Right kidney (tissue), 1 donor: ENCODE measurements at regions not wholly inside any gene's neighbourhood (a gene's known extent, or its start where the extent isn't known, plus 50 kb on each side); places are given as distances from the start of the nearest gene placed in this dataset.
"Not testable (repeated sequence)": the region's sequence is repeated elsewhere in the genome, so short reads cannot be mapped to it uniquely, and the experiment has no call there.

ENCODE experiments used
- DNase-seq: peaks from one replicate; pipeline ENCODE4 v3.0.0-alpha.2; 2016

- DNase-seq, result no peak
These were observed 69.4 kb downstream of the TOMM20 start for GRCh38 chr1:235059221-235059620.

- no peak for DNase-seq
These were observed 69.9 kb downstream of the TOMM20 start for GRCh38 chr1:235058695-235059094.

DNA sequence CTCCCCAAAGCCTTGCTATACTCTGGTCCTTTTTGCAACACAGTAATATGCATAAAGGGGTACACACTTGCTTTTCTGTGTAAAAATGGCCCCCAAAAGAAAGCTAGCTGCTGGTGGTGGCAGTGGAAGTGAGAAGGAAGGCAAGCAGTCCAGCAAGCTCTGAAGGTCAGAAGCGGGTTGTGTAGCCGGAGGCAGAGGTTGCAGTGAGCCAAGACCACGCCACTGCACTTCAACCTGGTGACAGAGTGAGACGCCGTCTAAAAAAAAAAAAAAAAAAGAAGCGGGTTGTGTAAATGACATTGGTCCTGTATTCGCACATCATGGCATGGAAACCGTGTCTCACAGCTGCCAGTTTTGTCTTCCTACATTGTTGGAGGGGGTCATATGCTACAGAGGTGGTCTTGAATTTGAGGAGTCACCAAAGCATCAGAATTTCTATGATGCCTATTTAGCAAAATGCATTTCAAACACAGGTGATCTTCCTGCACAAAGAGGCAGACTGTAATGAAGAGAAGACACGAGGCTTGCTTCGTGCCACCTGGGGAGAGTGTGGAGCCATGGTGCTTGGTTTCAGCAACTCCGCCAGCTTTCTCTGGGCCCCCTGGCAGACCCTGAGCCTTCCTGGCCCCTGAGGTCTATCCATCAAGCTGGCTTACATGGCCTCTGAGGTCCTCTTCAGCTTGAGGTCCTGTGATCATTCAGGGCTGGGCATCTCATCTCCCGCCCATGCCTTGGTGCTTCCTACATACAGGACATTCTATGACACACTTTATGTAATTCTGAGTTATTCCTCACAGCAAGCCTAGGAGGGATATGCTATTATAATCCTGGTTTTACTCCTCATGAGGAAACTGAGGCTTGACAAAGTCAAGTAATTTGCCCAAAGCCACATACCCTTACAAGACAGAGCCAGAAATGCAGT is 71.0 kb downstream of the TOMM20 start:
- no peak for DNase-seq

GRCh38 chr1:235056937-235057336 is 71.7 kb downstream of the TOMM20 start:
- DNase-seq, result no peak

- DNase-seq, result no peak
These were observed 73.7 kb downstream of the TOMM20 start for GRCh38 chr1:235054936-235055335.

GRCh38 chr1:235054466-235054865 is 74.2 kb downstream of the TOMM20 start:
- no peak for DNase-seq

DNA sequence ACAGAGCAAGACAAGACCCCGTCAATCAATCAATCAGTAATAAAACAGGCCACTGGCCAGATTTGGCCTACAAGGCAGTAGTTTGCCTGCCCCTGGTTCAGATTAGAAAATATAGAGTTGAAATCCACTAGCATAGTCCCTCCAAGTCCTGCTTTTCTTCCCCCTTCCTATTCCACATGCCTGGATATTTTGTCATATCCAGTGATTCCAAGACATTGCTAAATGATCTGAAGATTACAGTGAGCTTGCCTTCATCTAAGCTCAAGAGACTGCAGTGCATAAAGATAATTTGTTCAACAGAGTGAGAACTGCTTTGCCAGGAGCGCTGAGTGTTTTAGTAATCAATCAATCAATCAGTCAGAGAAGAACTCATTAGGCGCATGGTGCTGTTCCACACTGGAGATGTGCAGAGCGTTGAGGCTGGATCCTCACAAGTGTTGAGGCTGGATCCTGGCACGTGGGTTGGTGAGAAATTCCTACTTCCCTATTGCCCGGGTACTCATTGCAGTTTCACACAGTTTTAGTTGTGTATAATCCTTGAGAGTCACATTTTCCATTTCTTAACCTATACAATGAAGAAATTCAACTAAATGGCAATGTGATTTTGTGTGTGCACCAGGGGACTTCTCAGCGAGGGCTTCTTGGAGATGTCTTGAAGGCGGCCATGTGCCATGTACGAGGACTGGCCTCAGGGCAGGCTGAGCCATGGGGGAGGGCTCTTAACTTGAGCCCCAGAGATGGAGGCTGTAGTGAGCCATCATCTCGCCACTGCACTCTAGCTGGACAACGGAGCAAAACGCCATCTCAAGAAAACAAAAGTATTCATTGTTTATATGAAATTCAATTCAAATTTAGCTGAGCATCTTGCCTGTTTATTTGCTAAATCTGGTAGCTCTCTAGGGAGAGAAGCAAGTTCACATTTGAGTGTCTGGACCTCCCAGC is 76.3 kb downstream of the TOMM20 start:
- DNase-seq, result no peak

GRCh38 chr1:235051521-235051920 is 77.1 kb downstream of the TOMM20 start:
- DNase-seq, result no peak

GRCh38 chr1:235050911-235051360 is 77.7 kb downstream of the TOMM20 start:
- no peak for DNase-seq

DNA sequence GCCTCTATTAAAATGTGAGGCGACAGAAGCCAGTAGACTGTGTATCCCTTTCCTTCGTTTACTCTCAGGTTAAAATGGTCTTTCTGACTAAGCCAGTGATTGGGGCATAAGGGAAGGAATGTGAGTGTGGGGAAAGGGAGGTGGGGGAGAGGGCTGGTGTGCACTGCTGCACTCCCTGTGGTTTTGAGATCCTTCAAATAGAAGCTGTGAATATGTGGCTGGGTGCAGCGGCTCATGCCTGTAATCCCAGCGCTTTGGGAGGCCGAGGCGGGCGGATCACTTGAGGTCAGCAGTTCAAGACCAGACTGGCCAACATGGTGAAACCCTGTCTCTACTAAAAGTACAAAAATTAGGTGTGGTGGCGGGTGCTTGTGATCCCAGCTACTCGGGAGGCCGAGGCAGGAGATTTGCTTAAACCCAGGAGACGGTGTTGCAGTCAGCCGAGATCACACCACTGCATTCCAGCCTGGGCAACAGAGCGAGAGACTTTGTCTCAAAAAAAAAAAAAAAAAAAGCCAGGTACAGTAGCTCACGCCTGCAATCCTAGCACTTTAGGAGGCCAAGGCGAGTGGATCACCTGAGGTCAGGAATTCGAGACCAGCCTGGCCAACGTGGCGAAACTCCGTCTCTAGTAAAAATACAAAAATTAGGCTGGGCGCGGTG is 78.8 kb downstream of the TOMM20 start:
- not testable (repeated sequence) for DNase-seq

GRCh38 chr1:235049217-235049616 is 79.4 kb downstream of the TOMM20 start:
- DNase-seq, result no peak

DNA sequence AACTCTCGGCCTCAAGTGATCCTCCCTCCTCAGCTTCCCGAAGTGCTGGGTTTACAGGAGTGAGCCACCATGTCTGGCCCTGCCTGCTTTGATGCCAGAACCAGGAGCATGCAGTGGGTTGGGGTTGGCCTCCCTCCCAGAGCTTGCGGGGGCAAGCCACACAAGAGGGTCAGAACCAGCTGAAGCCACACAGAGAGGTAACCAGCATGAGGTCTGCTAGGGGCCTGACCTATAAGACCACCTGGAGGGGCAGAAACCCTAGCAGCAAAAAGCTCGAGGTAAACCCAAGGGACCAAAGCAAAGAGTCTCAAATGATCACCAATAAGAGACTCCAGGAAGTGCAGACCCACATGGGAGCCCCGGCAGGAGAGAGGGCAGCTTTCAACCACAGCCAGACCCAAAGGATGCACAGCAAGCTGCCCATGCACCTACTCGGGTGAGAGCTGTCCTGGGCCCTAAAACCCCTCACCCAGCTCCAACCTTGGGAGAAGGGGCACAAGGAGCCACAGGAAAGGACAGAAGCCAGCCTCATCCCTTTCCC is 81.2 kb downstream of the TOMM20 start:
- DNase-seq, result no peak

GRCh38 chr1:235045921-235046601 is 82.6 kb downstream of the TOMM20 start:
- no peak for DNase-seq

DNA sequence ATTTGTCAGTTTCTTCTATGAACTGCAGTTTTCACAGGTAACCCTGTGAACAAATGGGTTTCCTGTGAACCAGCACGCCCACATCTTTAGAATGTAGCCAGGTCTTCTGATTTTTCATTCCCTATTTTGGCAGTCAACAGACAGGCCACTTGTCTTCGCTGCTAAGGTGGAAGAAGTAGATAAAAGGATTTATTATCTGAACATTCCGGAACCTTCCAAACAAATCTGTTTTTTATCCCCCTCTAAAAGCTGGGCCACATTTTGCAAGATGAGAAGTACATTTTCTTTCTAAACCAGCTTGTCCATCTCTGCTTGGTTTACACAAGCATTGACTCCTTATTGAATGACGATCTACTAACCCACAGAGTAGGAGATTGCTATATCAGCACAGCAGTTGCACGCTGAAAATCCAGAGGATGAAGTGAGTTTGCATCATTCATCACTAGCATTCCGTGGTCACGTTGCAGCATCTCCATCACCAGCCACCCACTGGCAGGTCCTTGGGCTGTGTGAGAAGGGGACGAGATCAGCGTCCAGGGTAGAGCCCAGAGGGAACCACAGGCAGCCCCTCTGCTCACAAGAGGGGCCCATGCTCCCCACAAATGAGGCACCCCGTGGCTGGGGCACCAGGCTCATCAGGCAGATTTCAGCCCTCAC is 83.5 kb downstream of the TOMM20 start:
- no peak for DNase-seq

- no peak for DNase-seq
These were observed 85.4 kb downstream of the TOMM20 start for GRCh38 chr1:235043234-235043633.

GRCh38 chr1:235038701-235039100 is 89.9 kb downstream of the TOMM20 start:
- no peak for DNase-seq

GRCh38 chr1:235035928-235036327 is 92.7 kb downstream of the TOMM20 start:
- DNase-seq, result no peak

GRCh38 chr1:235030919-235031596 is 97.6 kb downstream of the TOMM20 start:
- DNase-seq, result no peak

DNA sequence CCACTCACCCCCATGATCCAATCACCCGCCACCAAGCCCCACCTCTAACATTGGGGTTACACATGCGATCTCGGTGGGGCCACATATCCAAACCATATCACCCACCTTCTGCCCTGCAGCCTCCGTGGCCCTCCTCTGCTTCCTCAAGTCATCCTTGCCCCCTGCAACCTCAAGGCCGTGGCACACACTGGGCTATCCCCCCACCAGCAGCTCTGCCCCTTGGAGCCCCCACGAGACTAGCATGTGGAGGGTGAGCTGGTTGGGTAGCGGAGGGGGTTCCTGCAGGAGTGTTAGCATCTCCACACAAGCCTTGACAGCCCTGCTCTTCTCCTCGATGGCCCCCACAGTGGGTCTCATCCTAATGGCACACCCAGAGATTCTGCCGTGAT is 100.8 kb downstream of the TOMM20 start:
- DNase-seq, result no peak

DNA sequence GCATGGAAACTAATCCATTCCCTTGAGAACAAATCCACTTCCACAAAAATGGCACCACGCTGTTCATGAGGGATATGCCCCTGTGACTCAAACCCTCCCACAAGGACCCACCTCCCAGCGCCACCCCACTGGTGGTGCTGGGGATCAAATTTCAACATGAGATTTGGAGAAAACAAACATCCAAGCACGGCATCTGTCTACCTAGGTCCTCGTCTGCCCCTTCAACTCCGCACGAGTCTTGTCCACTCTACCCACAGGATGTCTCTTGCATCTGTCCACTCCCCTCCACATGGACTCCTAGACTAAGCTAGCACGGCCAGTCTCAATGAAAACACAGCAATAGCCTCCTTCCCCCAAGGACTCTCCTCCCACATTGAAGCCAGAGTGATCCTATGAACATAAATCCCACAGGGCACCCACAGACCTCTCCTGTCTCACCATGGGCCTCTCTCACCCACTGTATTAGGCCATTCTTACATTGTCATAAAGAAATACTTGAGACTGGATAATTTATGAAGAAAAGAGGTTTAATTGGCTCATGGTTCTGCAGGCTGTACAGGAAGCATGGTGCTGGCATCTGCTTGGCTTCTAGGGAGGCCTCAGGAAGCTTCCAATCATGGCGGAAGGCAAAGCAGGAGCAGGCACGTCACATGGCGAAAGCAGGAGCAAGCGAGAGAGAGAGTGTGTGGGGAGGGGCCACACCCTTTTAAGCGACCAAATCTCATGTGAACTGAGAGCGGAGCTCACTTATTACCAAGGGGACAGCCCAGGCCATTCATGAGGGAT is 101.4 kb downstream of the TOMM20 start:
- DNase-seq, result no peak
